OCI-LY1 (cell line): ENCODE measurements at regions not wholly inside any gene's neighbourhood (a gene's known extent, or its start where the extent isn't known, plus 50 kb on each side); places are given as distances from the start of the nearest gene placed in this dataset.

ENCODE experiments used
- H2AFZ ChIP-seq: fragments of 200-600 bp; sonication (generic), shearing (Covaris generic); 2 replicates; pipeline ENCODE4 v1.6.0; 2014; ENCODE audit warnings: antibody characterized with exemption, mild to moderate bottlenecking, low read length
- H3F3A ChIP-seq: fragments of 200-600 bp; sonication (generic), shearing (Covaris generic); 2 replicates; pipeline ENCODE4 v1.6.0; 2014; ENCODE audit warnings: mild to moderate bottlenecking, antibody characterized with exemption, low read length, moderate library complexity; ENCODE audit not compliant: insufficient read depth
- H3K27ac ChIP-seq: fragments of 200-600 bp; sonication (generic); 2 replicates; pipeline ENCODE4 v1.5.1; 2014; ENCODE audit warnings: low read length, mixed run types, mild to moderate bottlenecking, low read depth; ENCODE audit not compliant: poor library complexity, severe bottlenecking
- H3K27me3 ChIP-seq: fragments of 200-600 bp; sonication (generic); 2 replicates; pipeline ENCODE4 v1.6.0; 2014; ENCODE audit warnings: antibody characterized with exemption, mild to moderate bottlenecking, low read length, moderate library complexity; ENCODE audit not compliant: insufficient read depth
- H3K36me3 ChIP-seq: fragments of 200-600 bp; sonication (generic); 2 replicates; pipeline ENCODE4 v1.6.1; 2014; ENCODE audit warnings: mild to moderate bottlenecking, antibody characterized with exemption, low read length, moderate library complexity, mixed read lengths; ENCODE audit not compliant: insufficient read depth
- H3K4me1 ChIP-seq: fragments of 200-600 bp; sonication (generic); 2 replicates; pipeline ENCODE4 v1.5.1; 2014; ENCODE audit warnings: mild to moderate bottlenecking, low read length, moderate library complexity; ENCODE audit not compliant: insufficient read depth, severe bottlenecking
- H3K4me2 ChIP-seq: fragments of 200-600 bp; sonication (generic), shearing (Covaris generic); 2 replicates; pipeline ENCODE4 v1.6.1; 2014; ENCODE audit warnings: low read length
- H3K4me3 ChIP-seq: fragments of 200-600 bp; sonication (generic); 2 replicates; pipeline ENCODE4 v1.5.1; 2014; ENCODE audit warnings: low read length, low read depth, mild to moderate bottlenecking, mixed read lengths; ENCODE audit not compliant: poor library complexity, severe bottlenecking
- H3K79me2 ChIP-seq: fragments of 200-600 bp; shearing (Covaris generic); 2 replicates; pipeline ENCODE4 v1.6.1; 2016; ENCODE audit warnings: mixed run types, low read length, mixed read lengths; ENCODE audit not compliant: insufficient read depth
- H3K9ac ChIP-seq: fragments of 200-600 bp; sonication (generic), shearing (Covaris generic); 2 replicates; pipeline ENCODE4 v1.6.1; 2014; ENCODE audit warnings: mild to moderate bottlenecking, low read length, mixed read lengths
- H3K9me2 ChIP-seq: fragments of 200-600 bp; sonication (generic), shearing (Covaris generic); 2 replicates; pipeline ENCODE4 v1.6.1; 2014; ENCODE audit warnings: low read depth, mild to moderate bottlenecking, low read length, mixed read lengths
- H3K9me3 ChIP-seq: fragments of 200-600 bp; shearing (Covaris generic); 2 replicates; pipeline ENCODE4 v1.6.1; 2014; ENCODE audit warnings: low read length, mixed read lengths
- H4K20me1 ChIP-seq: fragments of 200-600 bp; sonication (generic), shearing (Covaris generic); 2 replicates; pipeline ENCODE4 v1.6.0; 2016; ENCODE audit warnings: mild to moderate bottlenecking, low read length; ENCODE audit not compliant: insufficient read depth
- EZH2 ChIP-seq: fragments of 200-600 bp; sonication (generic), shearing (Covaris generic); IDR thresholded peaks from 2 replicates; pipeline ENCODE4 v1.8.0; 2017; ENCODE audit warnings: borderline replicate concordance, mixed run types, mild to moderate bottlenecking, antibody characterized with exemption, low read length, moderate library complexity, mixed read lengths
- TF ChIP-seq, protein P1 (sequence below): fragments of 200-600 bp; sonication (generic), shearing (Covaris generic); IDR thresholded peaks from 2 replicates; pipeline ENCODE4 v1.5.1; 2017; ENCODE audit warnings: mild to moderate bottlenecking, antibody characterized with exemption, low read length, moderate library complexity, mixed read lengths

DNA sequence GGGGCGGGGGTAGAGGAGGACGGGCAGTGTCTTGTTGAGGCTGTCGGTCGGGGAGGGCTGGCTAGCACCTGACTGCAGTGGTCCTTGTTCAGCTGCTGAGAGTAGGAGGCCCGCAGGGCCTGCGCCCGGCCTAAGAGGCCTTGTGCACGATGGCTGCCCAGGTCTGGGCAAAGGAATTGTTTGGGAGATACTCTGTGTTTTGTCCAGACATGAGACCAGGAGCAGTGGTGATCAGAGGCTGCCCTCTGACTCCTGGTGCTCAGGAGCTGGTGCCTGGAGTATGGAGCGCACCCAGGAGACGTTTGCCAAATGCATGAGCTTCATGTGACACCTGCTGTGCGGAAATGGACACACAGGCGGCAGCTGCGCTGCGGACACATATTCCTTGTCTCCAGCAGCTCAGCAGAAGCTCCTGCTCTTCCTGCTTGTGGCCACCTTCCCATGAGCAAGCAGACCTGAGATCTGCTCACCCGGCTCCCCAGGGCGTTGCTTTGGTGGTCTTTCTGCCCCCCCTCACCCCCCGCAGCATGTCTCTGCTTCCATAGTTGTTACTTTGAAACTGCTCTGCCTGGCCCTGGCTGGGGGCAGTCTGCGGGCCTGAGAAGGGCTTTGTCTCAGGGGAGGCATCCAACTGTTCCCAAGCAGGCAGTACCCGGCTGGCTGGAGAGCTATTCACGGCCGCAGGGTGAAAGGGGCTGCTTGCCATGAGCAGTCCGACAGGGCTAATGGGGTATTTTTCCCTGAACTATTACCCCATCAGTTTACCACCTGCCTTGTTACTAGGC is 163.9 kb downstream of the TEX29 start:
- Histone ChIP-seq H3K4me1 (no peaks in the 10 kb centered on the region), H2AFZ (no peak overlapping the region), H4K20me1 (no peaks in the 10 kb centered on the region), H3K9me3 (peaks cover 6% of the 10 kb centered on the region; the same call in 1 of the 2 replicates), H3K36me3 (no peaks in the 10 kb centered on the region; the same call in 1 of the 2 replicates), H3K27me3 (peaks cover 21% of the 10 kb centered on the region), H3K4me2 (no peak overlapping the region), H3K9me2 (no peaks in the 10 kb centered on the region), H3F3A (no peaks in the 10 kb centered on the region), H3K79me2 (no peaks in the 10 kb centered on the region), H3K4me3 (no peak overlapping the region), H3K27ac (no peak overlapping the region), H3K9ac (no peak overlapping the region)
- TF ChIP-seq EZH2 = no peak
- TF ChIP-seq, protein P1, sequence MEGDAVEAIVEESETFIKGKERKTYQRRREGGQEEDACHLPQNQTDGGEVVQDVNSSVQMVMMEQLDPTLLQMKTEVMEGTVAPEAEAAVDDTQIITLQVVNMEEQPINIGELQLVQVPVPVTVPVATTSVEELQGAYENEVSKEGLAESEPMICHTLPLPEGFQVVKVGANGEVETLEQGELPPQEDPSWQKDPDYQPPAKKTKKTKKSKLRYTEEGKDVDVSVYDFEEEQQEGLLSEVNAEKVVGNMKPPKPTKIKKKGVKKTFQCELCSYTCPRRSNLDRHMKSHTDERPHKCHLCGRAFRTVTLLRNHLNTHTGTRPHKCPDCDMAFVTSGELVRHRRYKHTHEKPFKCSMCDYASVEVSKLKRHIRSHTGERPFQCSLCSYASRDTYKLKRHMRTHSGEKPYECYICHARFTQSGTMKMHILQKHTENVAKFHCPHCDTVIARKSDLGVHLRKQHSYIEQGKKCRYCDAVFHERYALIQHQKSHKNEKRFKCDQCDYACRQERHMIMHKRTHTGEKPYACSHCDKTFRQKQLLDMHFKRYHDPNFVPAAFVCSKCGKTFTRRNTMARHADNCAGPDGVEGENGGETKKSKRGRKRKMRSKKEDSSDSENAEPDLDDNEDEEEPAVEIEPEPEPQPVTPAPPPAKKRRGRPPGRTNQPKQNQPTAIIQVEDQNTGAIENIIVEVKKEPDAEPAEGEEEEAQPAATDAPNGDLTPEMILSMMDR = no peak

DNA sequence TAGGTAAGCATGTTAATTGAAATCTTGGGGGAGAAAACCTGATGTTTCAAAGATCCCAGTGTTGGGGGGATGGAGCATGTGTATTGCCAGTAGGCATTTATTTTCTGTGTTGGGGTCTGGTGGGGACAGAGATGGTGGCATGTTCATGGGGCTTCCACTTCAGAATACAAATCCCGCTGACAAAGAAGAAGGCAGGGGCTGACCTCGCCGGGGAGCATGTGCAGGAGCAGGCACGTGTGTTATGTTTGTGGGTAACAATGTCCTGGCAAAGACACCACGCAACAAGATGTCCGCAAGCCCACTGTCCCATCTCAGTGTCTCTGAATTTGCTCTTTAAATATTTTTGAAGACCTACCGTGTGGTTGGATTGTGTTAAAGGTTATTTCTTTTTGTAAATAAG is 164.5 kb downstream of the TEX29 start:
- H4K20me1 ChIP-seq = no peaks in the 10 kb centered on the region
- no peak overlapping the region for H3K27ac ChIP-seq
- H2AFZ ChIP-seq = no peak overlapping the region
- H3K79me2 ChIP-seq = no peaks in the 10 kb centered on the region
- no peak overlapping the region for H3K9ac ChIP-seq
- TF ChIP-seq EZH2 = no peak
- TF ChIP-seq, protein P1 = no peak
- no peak overlapping the region for H3K4me2 ChIP-seq
- H3F3A ChIP-seq = no peaks in the 10 kb centered on the region
- no peaks in the 10 kb centered on the region; the same call in 1 of the 2 replicates for H3K36me3 ChIP-seq
- no peaks in the 10 kb centered on the region for H3K4me1 ChIP-seq
- H3K9me2 ChIP-seq = no peaks in the 10 kb centered on the region
- H3K4me3 ChIP-seq = no peak overlapping the region
- peaks cover 6% of the 10 kb centered on the region; the same call in 1 of the 2 replicates for H3K9me3 ChIP-seq
- peaks cover 21% of the 10 kb centered on the region for H3K27me3 ChIP-seq

DNA sequence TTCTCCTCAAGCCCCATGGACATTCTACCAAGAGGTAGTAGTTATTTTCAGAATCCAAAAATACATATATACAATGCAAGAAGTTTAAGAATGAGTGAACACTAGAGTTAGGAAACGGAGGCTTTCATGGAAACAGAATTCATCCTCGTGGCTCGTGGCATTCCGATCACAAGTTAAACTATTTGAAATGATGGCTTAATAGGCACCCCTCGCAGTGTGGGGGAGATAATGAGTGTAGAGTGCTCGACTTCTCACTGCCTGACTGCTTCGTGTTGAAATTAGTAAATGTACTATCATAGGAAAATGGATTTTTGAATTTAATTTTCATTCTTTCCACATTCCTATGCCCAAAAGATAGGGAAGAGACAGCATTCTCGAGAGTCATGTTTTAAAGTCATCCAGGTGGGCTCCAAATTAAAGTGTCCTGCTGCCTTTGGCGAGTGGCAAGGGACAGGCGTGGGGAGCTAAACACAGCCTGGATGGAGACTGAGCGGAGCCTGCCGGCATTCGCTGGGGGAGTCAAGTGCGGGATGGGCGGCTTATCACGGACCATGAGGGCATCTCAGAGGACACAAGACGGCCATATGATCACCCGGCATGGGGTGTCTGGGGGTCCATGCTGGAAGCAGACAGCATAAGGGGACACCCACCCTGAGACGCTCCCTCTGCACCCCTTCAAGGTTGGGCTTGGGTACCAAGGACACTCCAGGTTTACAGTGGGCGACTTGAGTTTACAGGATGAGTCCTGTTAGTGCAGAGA is 165.2 kb downstream of the TEX29 start:
- Histone ChIP-seq H3K4me3 (no peak overlapping the region), H3K4me1 (no peaks in the 10 kb centered on the region), H3K79me2 (no peaks in the 10 kb centered on the region), H3F3A (no peaks in the 10 kb centered on the region), H3K9me3 (peaks cover 6% of the 10 kb centered on the region; the same call in 1 of the 2 replicates), H2AFZ (no peak overlapping the region), H3K4me2 (no peak overlapping the region), H4K20me1 (no peaks in the 10 kb centered on the region), H3K9me2 (no peaks in the 10 kb centered on the region), H3K27me3 (peaks cover 21% of the 10 kb centered on the region), H3K27ac (no peak overlapping the region), H3K9ac (no peak overlapping the region), H3K36me3 (no peaks in the 10 kb centered on the region; the same call in 1 of the 2 replicates)
- TF ChIP-seq EZH2 = no peak
- TF ChIP-seq, protein P1 = no peak
